ENCODE measurements at regions not wholly inside any gene's neighbourhood (a gene's known extent, or its start where the extent isn't known, plus 50 kb on each side); places are given as distances from the start of the nearest gene placed in this dataset.

GRCh38 chr12:67068204-67068731, 200.9 kb upstream of the CAND1 start:
- dilution Hi-C loops (cut with MboI; ENCODE audit: extremely low pct_ligation_motif_present, low sequenced_read_pairs) (no loop called here), intact Hi-C loops (cut with micrococcal nuclease) (loop anchor here (5.0 kb wide), 1 partner anchor 199 kb away; the partner anchor contains the start of gene CAND1)
- no peak for FAIRE-seq
- ChIA-PET CTCF (interaction anchor here (0.7 kb wide), 1 partner anchor 266 kb away, joined by 4 read pairs; no protein-coding TSS in a partner anchor), POLR2A (no interaction called here)
- DNase-seq (ENCODE audit: low read depth, low spot score), result no peak
- Histone ChIP-seq H4K20me1 (replicated peaks; ENCODE audit: control insufficient read depth, extremely low read depth, insufficient read depth, low read length) (no peaks in the 10 kb centered on the region), H3K4me3 (replicated peaks in 1 of 3; ENCODE audit: insufficient read depth in 1 of 3, low read depth in 1 of 3, low read length in 3 of 3) (no peak overlapping the region), H3K9me1 (replicated peaks; ENCODE audit: control insufficient read depth, extremely low read depth, insufficient read depth, low read length) (no peaks in the 10 kb centered on the region), H3K4me2 (ENCODE audit: insufficient read depth, low read length) (no peak overlapping the region), H3K79me2 (ENCODE audit: control insufficient read depth, insufficient read depth, low read length) (no peaks in the 10 kb centered on the region), H3K27me3 (ENCODE audit: control insufficient read depth in 2 of 2, insufficient read depth in 2 of 2, low read length in 2 of 2) (peaks cover 25 to 35% of the 10 kb centered on the region in 2 experiments), H3K9me3 (replicated peaks; ENCODE audit: control insufficient read depth, insufficient read depth, low read length) (no peaks in the 10 kb centered on the region), H3K4me1 (ENCODE audit: control insufficient read depth, extremely low read depth, insufficient read depth, low read length) (peaks cover 2% of the 10 kb centered on the region), H3K27ac (ENCODE audit: insufficient read depth, low read depth, low read length) (no peak overlapping the region), H3K9ac (replicated peaks; ENCODE audit: extremely low read depth, insufficient read depth, low read length) (no peak overlapping the region), H3K36me3 (ENCODE audit: control insufficient read depth in 2 of 2, extremely low read depth in 1 of 2, insufficient read depth in 2 of 2, low read length in 2 of 2) (no peaks in the 10 kb centered on the region), H2AFZ (ENCODE audit: low read depth, low read length) (peak overlapping the region; percentile 37)
- BruUV-seq (replicated peaks), result no TSS peak
- peak; percentile 76 for TF ChIP-seq EZH2 (IDR thresholded peaks at IDR 0.05; ENCODE audit: borderline replicate concordance, low read depth, low read length, severe bottlenecking)
- TF ChIP-seq, protein P1, sequence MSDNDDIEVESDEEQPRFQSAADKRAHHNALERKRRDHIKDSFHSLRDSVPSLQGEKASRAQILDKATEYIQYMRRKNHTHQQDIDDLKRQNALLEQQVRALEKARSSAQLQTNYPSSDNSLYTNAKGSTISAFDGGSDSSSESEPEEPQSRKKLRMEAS (IDR thresholded peaks at IDR 0.05; ENCODE audit: insufficient read depth, insufficient read length), result no peak

DNA sequence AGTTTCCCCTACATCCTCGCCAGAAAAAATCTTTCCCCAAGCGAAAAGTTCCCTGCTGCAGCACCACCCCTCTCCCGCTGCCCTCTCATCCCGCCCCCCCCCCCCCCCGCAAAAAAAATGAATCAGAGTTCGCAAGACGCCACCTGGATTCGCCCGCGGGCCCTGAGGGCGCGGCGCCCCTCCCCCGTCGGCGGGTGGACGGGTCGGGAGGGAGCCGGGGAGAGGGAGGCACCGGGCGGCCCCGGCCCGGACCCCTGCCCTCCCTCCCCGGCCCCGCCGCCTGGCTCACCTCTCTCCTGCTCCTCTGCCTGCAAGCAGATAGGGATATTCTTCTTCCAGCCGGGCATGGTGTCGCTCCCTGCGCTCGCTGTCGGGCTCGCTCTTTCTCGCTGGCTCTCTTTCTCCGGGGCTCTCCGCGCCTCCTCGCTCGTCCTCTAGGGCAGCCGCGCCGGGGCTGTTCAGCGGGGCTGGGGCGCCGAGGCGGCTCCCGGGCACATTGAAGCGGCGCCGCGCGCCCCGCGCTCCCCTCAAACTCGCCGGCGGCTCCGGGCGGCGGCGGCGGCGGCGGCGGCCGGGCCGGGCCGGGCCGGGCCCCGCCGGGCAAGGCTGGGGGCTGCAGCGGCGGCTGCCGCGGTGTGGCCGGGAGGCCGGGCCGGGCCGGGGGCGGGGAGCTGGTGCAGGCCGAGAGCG, 200.3 kb upstream of the CAND1 start:
- H3K27me3 ChIP-seq (ENCODE audit: control insufficient read depth in 2 of 2, insufficient read depth in 2 of 2, low read length in 2 of 2), result peaks cover 25 to 35% of the 10 kb centered on the region in 2 experiments
- CTCF ChIA-PET, result interaction anchor here (0.7 to 0.8 kb wide), 2 partner anchors 199 to 266 kb away, joined by 3 to 4 read pairs; no protein-coding TSS in a partner anchor
- POLR2A ChIA-PET, result no interaction called here
- FAIRE-seq (no peak), DNase-seq (ENCODE audit: low read depth, low spot score) (peak; percentile 41)
- no peaks in the 10 kb centered on the region for H3K36me3 ChIP-seq (ENCODE audit: control insufficient read depth in 2 of 2, extremely low read depth in 1 of 2, insufficient read depth in 2 of 2, low read length in 2 of 2)
- no peak overlapping the region for H3K27ac ChIP-seq (ENCODE audit: insufficient read depth, low read depth, low read length)
- no peak overlapping the region for H3K9ac ChIP-seq (replicated peaks; ENCODE audit: extremely low read depth, insufficient read depth, low read length)
- TF ChIP-seq, protein P2, sequence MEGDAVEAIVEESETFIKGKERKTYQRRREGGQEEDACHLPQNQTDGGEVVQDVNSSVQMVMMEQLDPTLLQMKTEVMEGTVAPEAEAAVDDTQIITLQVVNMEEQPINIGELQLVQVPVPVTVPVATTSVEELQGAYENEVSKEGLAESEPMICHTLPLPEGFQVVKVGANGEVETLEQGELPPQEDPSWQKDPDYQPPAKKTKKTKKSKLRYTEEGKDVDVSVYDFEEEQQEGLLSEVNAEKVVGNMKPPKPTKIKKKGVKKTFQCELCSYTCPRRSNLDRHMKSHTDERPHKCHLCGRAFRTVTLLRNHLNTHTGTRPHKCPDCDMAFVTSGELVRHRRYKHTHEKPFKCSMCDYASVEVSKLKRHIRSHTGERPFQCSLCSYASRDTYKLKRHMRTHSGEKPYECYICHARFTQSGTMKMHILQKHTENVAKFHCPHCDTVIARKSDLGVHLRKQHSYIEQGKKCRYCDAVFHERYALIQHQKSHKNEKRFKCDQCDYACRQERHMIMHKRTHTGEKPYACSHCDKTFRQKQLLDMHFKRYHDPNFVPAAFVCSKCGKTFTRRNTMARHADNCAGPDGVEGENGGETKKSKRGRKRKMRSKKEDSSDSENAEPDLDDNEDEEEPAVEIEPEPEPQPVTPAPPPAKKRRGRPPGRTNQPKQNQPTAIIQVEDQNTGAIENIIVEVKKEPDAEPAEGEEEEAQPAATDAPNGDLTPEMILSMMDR (IDR thresholded peaks at IDR 0.05; ENCODE audit: extremely low read depth in 1 of 2, insufficient read depth in 1 of 2, low read depth in 1 of 2, low read length in 2 of 2), result no peak
- TF ChIP-seq POLR2A (IDR thresholded peaks at IDR 0.05; ENCODE audit: low read depth, low read length) (no peak), GATA2 (IDR thresholded peaks at IDR 0.05; ENCODE audit: insufficient read depth, insufficient read length, low read depth, low read length) (no peak), POLR2AphosphoS5 (IDR thresholded peaks at IDR 0.05; ENCODE audit: insufficient read depth, low read depth, low read length) (no peak), EZH2 (IDR thresholded peaks at IDR 0.05; ENCODE audit: borderline replicate concordance, low read depth, low read length, severe bottlenecking) (no peak), FOS (IDR thresholded peaks at IDR 0.05; ENCODE audit: borderline replicate concordance, insufficient read depth, low read length) (no peak), JUN (IDR thresholded peaks at IDR 0.05; ENCODE audit: borderline replicate concordance, insufficient read depth, insufficient read length, low read depth) (no peak), MYC (IDR thresholded peaks at IDR 0.05; ENCODE audit: low read depth, low read length) (no peak)
- TF ChIP-seq, protein P1 (IDR thresholded peaks at IDR 0.05; ENCODE audit: insufficient read depth, insufficient read length), result no peak
- dilution Hi-C loops (cut with MboI; ENCODE audit: extremely low pct_ligation_motif_present, low sequenced_read_pairs), result no loop called here
- H4K20me1 ChIP-seq (replicated peaks; ENCODE audit: control insufficient read depth, extremely low read depth, insufficient read depth, low read length), result no peaks in the 10 kb centered on the region
- H3K9me3 ChIP-seq (replicated peaks; ENCODE audit: control insufficient read depth, insufficient read depth, low read length), result no peaks in the 10 kb centered on the region
- peak overlapping the region in 1 of 3 experiments; percentile 36 for H3K4me3 ChIP-seq (replicated peaks in 1 of 3; ENCODE audit: insufficient read depth in 1 of 3, low read depth in 1 of 3, low read length in 3 of 3)
- BruUV-seq (replicated peaks), result no TSS peak
- H3K79me2 ChIP-seq (ENCODE audit: control insufficient read depth, insufficient read depth, low read length), result no peaks in the 10 kb centered on the region
- peak overlapping the region; percentile 31 for H2AFZ ChIP-seq (ENCODE audit: low read depth, low read length)
- intact Hi-C loops (cut with micrococcal nuclease), result loop anchor here (5.0 kb wide), 1 partner anchor 198 kb away; the partner anchor contains the start of gene CAND1
- peak overlapping the region; percentile 4 for H3K4me2 ChIP-seq (ENCODE audit: insufficient read depth, low read length)
- peaks cover 2% of the 10 kb centered on the region for H3K4me1 ChIP-seq (ENCODE audit: control insufficient read depth, extremely low read depth, insufficient read depth, low read length)
- no peaks in the 10 kb centered on the region for H3K9me1 ChIP-seq (replicated peaks; ENCODE audit: control insufficient read depth, extremely low read depth, insufficient read depth, low read length)
